Activated CD4-positive, alpha-beta T cell treated with anti-CD3 and anti-CD28 coated beads, Interleukin-2, amount 10 ng/mL, durations not matched to agents 7 days and 5 days (primary cell): ENCODE measurements at regions not wholly inside any gene's neighbourhood (a gene's known extent, or its start where the extent isn't known, plus 50 kb on each side); places are given as distances from the start of the nearest gene placed in this dataset.
"Not testable (repeated sequence)": the region's sequence is repeated elsewhere in the genome, so short reads cannot be mapped to it uniquely, and the experiment has no call there.

Experiments used
- CTCF ChIA-PET: fragments of 350-600 bp; sonication (Branson Sonifier 250); formaldehyde crosslinking; loops from one replicate; lab custom pipeline; 2021; ENCODE audit warnings: antibody characterized with exemption; lab: Charles Lee
- POLR2A ChIA-PET: fragments of 350-600 bp; sonication (Branson Sonifier 250); formaldehyde crosslinking; loops from one replicate; lab custom pipeline; 2021; ENCODE audit warnings: antibody characterized with exemption; lab: Charles Lee
- DNase-seq: peaks from one replicate; pipeline ENCODE4 v3.0.0-alpha.2; 2020
- H3K27ac Mint-ChIP-seq: one replicate; pipeline ENCODE4 v1.8.0; 2021; ENCODE audit warnings: mild to moderate bottlenecking, moderate library complexity, mixed read lengths
- H3K27me3 Mint-ChIP-seq: one replicate; pipeline ENCODE4 v1.8.0; 2021; ENCODE audit warnings: mixed read lengths
- H3K36me3 Mint-ChIP-seq: one replicate; pipeline ENCODE4 v1.8.0; 2021; ENCODE audit warnings: low read depth, mixed read lengths
- H3K4me1 Mint-ChIP-seq: one replicate; pipeline ENCODE4 v1.8.0; 2021; ENCODE audit warnings: mixed read lengths
- H3K4me3 Mint-ChIP-seq: one replicate; pipeline ENCODE4 v1.8.0; 2021; ENCODE audit warnings: mild to moderate bottlenecking, moderate library complexity, mixed read lengths
- H3K9me3 Mint-ChIP-seq: one replicate; pipeline ENCODE4 v1.8.0; 2021; ENCODE audit warnings: mixed read lengths

GRCh38 chr7:49580000-49580399 is 193.4 kb upstream of the VWC2 start:
- Mint-ChIP-seq H3K4me1 (no peaks in the 10 kb centered on the region), H3K27me3 (no peaks in the 10 kb centered on the region), H3K36me3 (no peaks in the 10 kb centered on the region), H3K27ac (no peak overlapping the region), H3K9me3 (no peaks in the 10 kb centered on the region), H3K4me3 (no peak overlapping the region)
- DNase-seq: no peak
- ChIA-PET POLR2A (no interaction called here), CTCF (no interaction called here)

GRCh38 chr7:49580761-49581160 is 192.7 kb upstream of the VWC2 start:
- no peak overlapping the region for H3K4me3 Mint-ChIP-seq
- POLR2A ChIA-PET: no interaction called here
- no peak for DNase-seq
- H3K27me3 Mint-ChIP-seq: no peaks in the 10 kb centered on the region
- CTCF ChIA-PET: no interaction called here
- no peaks in the 10 kb centered on the region for H3K4me1 Mint-ChIP-seq
- H3K27ac Mint-ChIP-seq: no peak overlapping the region
- H3K36me3 Mint-ChIP-seq: no peaks in the 10 kb centered on the region
- no peaks in the 10 kb centered on the region for H3K9me3 Mint-ChIP-seq

DNA sequence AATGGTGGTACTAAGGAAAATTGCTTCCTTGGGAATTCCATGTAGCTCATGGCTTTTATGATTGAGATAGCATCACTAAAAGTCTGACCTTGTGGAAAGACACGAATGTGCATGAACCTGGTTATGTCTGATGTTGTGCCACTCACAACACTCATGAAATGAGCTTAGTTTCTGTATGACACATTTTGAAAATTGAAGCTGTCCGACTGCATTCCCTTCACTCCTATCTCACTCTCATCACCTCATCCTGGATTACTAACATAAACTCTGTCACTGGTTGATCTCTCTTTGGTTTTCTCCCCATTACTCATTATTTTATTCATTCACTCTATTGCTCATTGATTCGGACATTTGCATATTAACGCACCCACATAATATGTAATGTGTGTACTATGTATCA is 190.0 kb upstream of the VWC2 start:
- H3K27me3 Mint-ChIP-seq: no peaks in the 10 kb centered on the region
- no peak for DNase-seq
- H3K27ac Mint-ChIP-seq: no peak overlapping the region
- no peaks in the 10 kb centered on the region for H3K36me3 Mint-ChIP-seq
- ChIA-PET CTCF (no interaction called here), POLR2A (no interaction called here)
- H3K4me1 Mint-ChIP-seq: no peaks in the 10 kb centered on the region
- no peak overlapping the region for H3K4me3 Mint-ChIP-seq
- H3K9me3 Mint-ChIP-seq: no peaks in the 10 kb centered on the region

- no peaks in the 10 kb centered on the region for H3K27me3 Mint-ChIP-seq
- POLR2A ChIA-PET: no interaction called here
- no peak overlapping the region for H3K27ac Mint-ChIP-seq
- no peaks in the 10 kb centered on the region for H3K36me3 Mint-ChIP-seq
- no peak overlapping the region for H3K4me3 Mint-ChIP-seq
- no peaks in the 10 kb centered on the region for H3K9me3 Mint-ChIP-seq
- no peak for DNase-seq
- CTCF ChIA-PET: no interaction called here
- H3K4me1 Mint-ChIP-seq: no peaks in the 10 kb centered on the region
These were observed 176.5 kb upstream of the VWC2 start for GRCh38 chr7:49596701-49597491.

- Mint-ChIP-seq H3K36me3 (no peaks in the 10 kb centered on the region), H3K4me1 (no peaks in the 10 kb centered on the region), H3K27me3 (no peaks in the 10 kb centered on the region), H3K9me3 (no peaks in the 10 kb centered on the region), H3K27ac (no peak overlapping the region), H3K4me3 (no peak overlapping the region)
- ChIA-PET POLR2A (no interaction called here), CTCF (no interaction called here)
- no peak for DNase-seq
These were observed 175.6 kb upstream of the VWC2 start for GRCh38 chr7:49597805-49598204.

GRCh38 chr7:49611951-49612350 is 161.5 kb upstream of the VWC2 start:
- Mint-ChIP-seq H3K27me3 (no peaks in the 10 kb centered on the region), H3K4me1 (no peaks in the 10 kb centered on the region), H3K9me3 (no peaks in the 10 kb centered on the region), H3K27ac (no peak overlapping the region), H3K36me3 (no peaks in the 10 kb centered on the region), H3K4me3 (no peak overlapping the region)
- ChIA-PET CTCF (no interaction called here), POLR2A (no interaction called here)
- DNase-seq: no peak

GRCh38 chr7:49613759-49614158 is 159.7 kb upstream of the VWC2 start:
- DNase-seq: no peak
- H3K4me3 Mint-ChIP-seq: no peak overlapping the region
- no peaks in the 10 kb centered on the region for H3K36me3 Mint-ChIP-seq
- H3K9me3 Mint-ChIP-seq: no peaks in the 10 kb centered on the region
- H3K27ac Mint-ChIP-seq: no peak overlapping the region
- CTCF ChIA-PET: no interaction called here
- no peaks in the 10 kb centered on the region for H3K4me1 Mint-ChIP-seq
- POLR2A ChIA-PET: no interaction called here
- no peaks in the 10 kb centered on the region for H3K27me3 Mint-ChIP-seq

DNA sequence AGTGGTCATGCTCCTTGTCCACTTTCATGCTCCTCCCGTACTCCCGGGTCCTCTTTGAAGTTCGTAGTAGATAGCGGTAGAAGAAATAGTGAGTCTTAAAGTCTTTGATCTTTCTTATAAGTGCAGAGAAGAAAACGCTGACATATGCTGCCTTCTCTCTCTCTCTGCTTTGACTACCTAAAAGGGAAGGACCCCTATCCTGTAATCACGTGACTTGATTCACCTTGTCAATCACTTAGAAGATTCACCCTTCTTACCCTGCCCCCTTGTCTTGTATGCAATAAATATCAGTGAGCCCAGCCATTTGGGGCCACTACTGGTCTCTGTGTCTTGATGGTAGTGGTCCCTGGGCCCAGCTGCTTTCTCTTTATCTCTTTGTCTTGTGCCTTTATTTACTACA is 158.5 kb upstream of the VWC2 start:
- H3K4me3 Mint-ChIP-seq, H3K27ac Mint-ChIP-seq, H3K27me3 Mint-ChIP-seq, CTCF ChIA-PET, POLR2A ChIA-PET, H3K36me3 Mint-ChIP-seq, H3K4me1 Mint-ChIP-seq, DNase-seq, H3K9me3 Mint-ChIP-seq: not testable (repeated sequence)

GRCh38 chr7:49618028-49618427 is 155.4 kb upstream of the VWC2 start:
- CTCF ChIA-PET: no interaction called here
- POLR2A ChIA-PET: no interaction called here
- Mint-ChIP-seq H3K4me1 (no peaks in the 10 kb centered on the region), H3K36me3 (no peaks in the 10 kb centered on the region), H3K9me3 (no peaks in the 10 kb centered on the region), H3K27ac (no peak overlapping the region), H3K27me3 (no peaks in the 10 kb centered on the region), H3K4me3 (no peak overlapping the region)
- DNase-seq: no peak

- Mint-ChIP-seq H3K4me3 (no peak overlapping the region), H3K27ac (no peak overlapping the region), H3K27me3 (no peaks in the 10 kb centered on the region), H3K9me3 (no peaks in the 10 kb centered on the region), H3K36me3 (no peaks in the 10 kb centered on the region), H3K4me1 (no peaks in the 10 kb centered on the region)
- POLR2A ChIA-PET: no interaction called here
- DNase-seq: no peak
- CTCF ChIA-PET: no interaction called here
These were observed 149.5 kb upstream of the VWC2 start for GRCh38 chr7:49623943-49624342.

GRCh38 chr7:49624611-49625010 is 148.8 kb upstream of the VWC2 start:
- H3K4me1 Mint-ChIP-seq: no peaks in the 10 kb centered on the region
- CTCF ChIA-PET: no interaction called here
- H3K9me3 Mint-ChIP-seq: no peaks in the 10 kb centered on the region
- H3K27ac Mint-ChIP-seq: no peak overlapping the region
- DNase-seq: no peak
- H3K4me3 Mint-ChIP-seq: no peak overlapping the region
- POLR2A ChIA-PET: no interaction called here
- no peaks in the 10 kb centered on the region for H3K27me3 Mint-ChIP-seq
- no peaks in the 10 kb centered on the region for H3K36me3 Mint-ChIP-seq

GRCh38 chr7:49630513-49630912 is 142.9 kb upstream of the VWC2 start:
- no peak for DNase-seq
- no peaks in the 10 kb centered on the region for H3K9me3 Mint-ChIP-seq
- no peaks in the 10 kb centered on the region for H3K27me3 Mint-ChIP-seq
- H3K27ac Mint-ChIP-seq: no peak overlapping the region
- no peak overlapping the region for H3K4me3 Mint-ChIP-seq
- no peaks in the 10 kb centered on the region for H3K36me3 Mint-ChIP-seq
- no peaks in the 10 kb centered on the region for H3K4me1 Mint-ChIP-seq
- POLR2A ChIA-PET: no interaction called here
- CTCF ChIA-PET: no interaction called here

- no peaks in the 10 kb centered on the region for H3K36me3 Mint-ChIP-seq
- no peak overlapping the region for H3K4me3 Mint-ChIP-seq
- no peaks in the 10 kb centered on the region for H3K27me3 Mint-ChIP-seq
- H3K27ac Mint-ChIP-seq: no peak overlapping the region
- POLR2A ChIA-PET: no interaction called here
- H3K9me3 Mint-ChIP-seq: no peaks in the 10 kb centered on the region
- H3K4me1 Mint-ChIP-seq: no peaks in the 10 kb centered on the region
- no peak for DNase-seq
- CTCF ChIA-PET: no interaction called here
These were observed 142.2 kb upstream of the VWC2 start for GRCh38 chr7:49631071-49631815.

- DNase-seq: no peak
- ChIA-PET POLR2A (no interaction called here), CTCF (no interaction called here)
- Mint-ChIP-seq H3K27ac (no peak overlapping the region), H3K27me3 (no peaks in the 10 kb centered on the region), H3K9me3 (no peaks in the 10 kb centered on the region), H3K4me1 (no peaks in the 10 kb centered on the region), H3K36me3 (no peaks in the 10 kb centered on the region), H3K4me3 (no peak overlapping the region)
These were observed 141.5 kb upstream of the VWC2 start for GRCh38 chr7:49631960-49632359.
